ENCODE measurements at regions not wholly inside any gene's neighbourhood (a gene's known extent, or its start where the extent isn't known, plus 50 kb on each side); places are given as distances from the start of the nearest gene placed in this dataset.
A peak's percentile ranks its signal among the peaks of the same experiment; 100 is the strongest.

DNA sequence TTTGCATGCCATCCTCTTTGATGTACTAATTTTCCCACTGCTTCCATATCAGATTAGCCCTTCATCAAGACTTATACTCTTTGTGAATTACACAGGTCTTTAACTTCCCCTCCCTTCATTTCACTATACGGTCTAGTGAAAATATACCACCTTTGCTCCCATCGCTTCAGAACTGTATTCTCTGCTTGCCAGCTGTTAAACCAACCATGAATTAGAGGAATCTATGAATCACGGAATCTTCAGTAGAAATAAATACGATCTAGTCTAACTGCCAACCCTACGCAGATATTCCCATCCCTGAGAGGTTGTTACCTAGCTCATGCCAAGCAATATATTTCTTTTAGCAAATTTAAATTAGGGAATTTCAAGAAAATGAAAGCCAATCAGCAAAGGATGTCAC lies 177.8 kb upstream of the MPPED2 start:
- H3K27ac ChIP-seq (ENCODE audit: low read depth, low read length): no peak overlapping the region
- H3K4me3 ChIP-seq (ENCODE audit: low read length): no peak overlapping the region
- no peaks in the 10 kb centered on the region for H3K27me3 ChIP-seq (ENCODE audit: control insufficient read depth, insufficient read depth, low read length)
- H3K9ac ChIP-seq (ENCODE audit: low read length): no peak overlapping the region
- no peaks in the 10 kb centered on the region for H3K36me3 ChIP-seq (ENCODE audit: control insufficient read depth, insufficient read depth, low read length)
- peaks cover 2% of the 10 kb centered on the region for H3K4me1 ChIP-seq (ENCODE audit: control insufficient read depth, insufficient read depth, low read length)

DNA sequence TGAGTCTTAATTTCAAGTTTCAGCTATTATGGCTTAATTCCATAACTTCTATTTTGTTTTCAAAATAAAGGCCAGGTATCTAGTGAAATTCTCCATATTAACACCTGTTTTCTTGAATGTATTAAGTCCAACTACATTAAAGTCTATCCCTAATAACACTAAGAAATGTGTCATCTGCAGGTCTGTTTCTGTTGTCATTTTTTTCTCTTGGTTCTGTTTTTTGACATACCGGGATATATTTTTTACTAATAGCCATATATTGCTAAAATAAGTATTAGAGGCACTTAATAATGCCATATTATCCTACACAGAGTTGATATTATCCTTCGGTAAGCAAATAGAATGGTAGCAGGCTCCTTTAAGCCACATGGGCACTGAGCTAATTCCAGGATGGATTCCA lies 176.0 kb upstream of the MPPED2 start:
- Histone ChIP-seq H3K36me3 (ENCODE audit: control insufficient read depth, insufficient read depth, low read length) (no peaks in the 10 kb centered on the region), H3K9ac (ENCODE audit: low read length) (no peak overlapping the region), H3K27me3 (ENCODE audit: control insufficient read depth, insufficient read depth, low read length) (no peaks in the 10 kb centered on the region), H3K4me3 (ENCODE audit: low read length) (no peak overlapping the region), H3K4me1 (ENCODE audit: control insufficient read depth, insufficient read depth, low read length) (peaks cover 2% of the 10 kb centered on the region), H3K27ac (ENCODE audit: low read depth, low read length) (no peak overlapping the region)

DNA sequence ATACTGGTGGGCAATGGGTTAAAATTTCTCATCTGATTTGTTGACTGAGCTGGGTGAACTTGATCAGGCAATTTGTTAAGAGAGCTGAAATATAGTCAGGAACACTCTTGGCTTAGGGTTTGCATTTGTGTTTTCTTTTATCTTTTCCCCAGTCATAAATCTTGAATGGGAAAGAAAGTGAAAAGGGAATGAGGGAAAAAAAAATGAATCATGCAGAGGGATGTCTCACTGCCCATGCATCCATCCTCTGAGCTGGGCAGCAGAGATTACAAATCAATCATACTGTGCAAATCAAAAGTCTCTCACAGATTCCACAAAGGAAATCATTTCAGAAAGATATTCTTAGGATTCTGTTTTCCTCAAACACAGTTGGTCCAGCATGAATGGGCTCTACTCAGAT lies 174.2 kb upstream of the MPPED2 start:
- no peak overlapping the region for H3K27ac ChIP-seq (ENCODE audit: low read depth, low read length)
- H3K4me1 ChIP-seq (ENCODE audit: control insufficient read depth, insufficient read depth, low read length): peaks cover 2% of the 10 kb centered on the region
- H3K4me3 ChIP-seq (ENCODE audit: low read length): no peak overlapping the region
- H3K9ac ChIP-seq (ENCODE audit: low read length): no peak overlapping the region
- no peaks in the 10 kb centered on the region for H3K27me3 ChIP-seq (ENCODE audit: control insufficient read depth, insufficient read depth, low read length)
- H3K36me3 ChIP-seq (ENCODE audit: control insufficient read depth, insufficient read depth, low read length): no peaks in the 10 kb centered on the region

DNA sequence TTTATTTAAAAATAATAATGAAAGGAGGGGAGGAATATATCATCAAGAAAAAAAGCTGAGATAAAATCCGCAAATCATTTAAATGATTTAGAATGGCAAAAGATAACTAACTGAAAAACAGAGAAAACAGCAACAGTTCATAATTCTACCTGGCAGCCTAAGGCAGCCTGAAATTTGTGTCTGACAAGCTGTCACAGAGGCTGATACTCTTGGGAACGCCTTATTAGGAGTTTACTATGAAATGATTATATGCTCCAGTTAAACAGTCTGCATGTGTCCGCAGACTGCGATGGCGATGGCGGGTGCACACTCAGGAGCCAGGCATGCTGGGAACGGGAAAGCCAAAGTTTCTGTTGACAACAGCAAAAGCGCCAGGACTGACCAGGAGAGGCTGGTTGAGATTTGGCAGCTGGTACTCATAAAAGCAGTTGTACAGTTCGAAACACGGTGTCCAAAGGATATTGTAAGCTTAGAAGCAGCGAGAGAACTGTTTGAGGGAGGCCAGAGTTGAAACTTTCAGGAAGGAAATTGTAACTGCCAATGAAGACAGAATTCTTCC lies 172.9 kb upstream of the MPPED2 start:
- Histone ChIP-seq H3K27me3 (ENCODE audit: control insufficient read depth, insufficient read depth, low read length) (no peaks in the 10 kb centered on the region), H3K4me3 (ENCODE audit: low read length) (no peak overlapping the region), H3K9ac (ENCODE audit: low read length) (no peak overlapping the region), H3K4me1 (ENCODE audit: control insufficient read depth, insufficient read depth, low read length) (peaks cover 2% of the 10 kb centered on the region), H3K27ac (ENCODE audit: low read depth, low read length) (peak overlapping the region; percentile 66), H3K36me3 (ENCODE audit: control insufficient read depth, insufficient read depth, low read length) (no peaks in the 10 kb centered on the region)

DNA sequence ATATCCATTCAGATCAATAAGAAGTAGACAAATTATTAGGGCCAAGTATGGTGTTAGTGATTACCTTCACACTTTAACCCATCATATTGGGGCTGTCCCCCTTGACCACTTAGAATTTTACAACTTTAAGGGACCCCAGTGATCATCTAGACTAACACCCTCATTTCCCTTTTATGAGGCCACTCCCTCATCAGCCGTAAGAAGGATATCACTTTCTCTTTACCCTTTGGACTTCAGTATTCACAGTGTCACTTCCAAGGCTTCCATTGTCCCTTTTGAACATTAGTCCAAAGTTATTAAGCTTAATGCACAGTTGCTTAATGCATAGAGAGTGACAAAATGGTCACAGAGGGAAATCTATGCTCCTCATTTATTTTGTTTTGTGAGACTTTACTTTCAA lies 172.4 kb upstream of the MPPED2 start:
- Histone ChIP-seq H3K27me3 (ENCODE audit: control insufficient read depth, insufficient read depth, low read length) (no peaks in the 10 kb centered on the region), H3K9ac (ENCODE audit: low read length) (no peak overlapping the region), H3K27ac (ENCODE audit: low read depth, low read length) (no peak overlapping the region), H3K4me1 (ENCODE audit: control insufficient read depth, insufficient read depth, low read length) (peaks cover 2% of the 10 kb centered on the region), H3K36me3 (ENCODE audit: control insufficient read depth, insufficient read depth, low read length) (no peaks in the 10 kb centered on the region), H3K4me3 (ENCODE audit: low read length) (no peak overlapping the region)

DNA sequence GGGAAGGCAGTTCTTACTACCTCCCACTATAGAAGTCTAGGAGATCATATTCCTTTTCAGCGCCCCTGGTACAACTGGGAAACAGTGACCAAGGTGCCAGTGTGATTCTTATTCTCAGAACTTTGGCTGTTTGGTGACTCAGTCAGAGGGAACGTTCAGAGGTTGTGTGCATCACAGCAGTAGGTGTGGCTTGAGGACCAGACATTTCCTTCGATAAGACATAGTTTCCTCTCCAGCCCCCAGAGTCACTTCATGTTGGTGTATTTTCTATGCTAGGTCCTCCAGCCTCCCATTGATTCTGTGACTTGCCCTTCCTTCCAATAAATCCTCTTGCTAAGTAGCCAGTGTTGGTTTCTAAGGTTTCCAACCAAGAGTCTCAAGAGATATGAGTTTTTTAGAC lies 171.9 kb upstream of the MPPED2 start:
- Histone ChIP-seq H3K36me3 (ENCODE audit: control insufficient read depth, insufficient read depth, low read length) (no peaks in the 10 kb centered on the region), H3K27ac (ENCODE audit: low read depth, low read length) (no peak overlapping the region), H3K9ac (ENCODE audit: low read length) (no peak overlapping the region), H3K4me1 (ENCODE audit: control insufficient read depth, insufficient read depth, low read length) (peaks cover 2% of the 10 kb centered on the region), H3K27me3 (ENCODE audit: control insufficient read depth, insufficient read depth, low read length) (no peaks in the 10 kb centered on the region), H3K4me3 (ENCODE audit: low read length) (no peak overlapping the region)

DNA sequence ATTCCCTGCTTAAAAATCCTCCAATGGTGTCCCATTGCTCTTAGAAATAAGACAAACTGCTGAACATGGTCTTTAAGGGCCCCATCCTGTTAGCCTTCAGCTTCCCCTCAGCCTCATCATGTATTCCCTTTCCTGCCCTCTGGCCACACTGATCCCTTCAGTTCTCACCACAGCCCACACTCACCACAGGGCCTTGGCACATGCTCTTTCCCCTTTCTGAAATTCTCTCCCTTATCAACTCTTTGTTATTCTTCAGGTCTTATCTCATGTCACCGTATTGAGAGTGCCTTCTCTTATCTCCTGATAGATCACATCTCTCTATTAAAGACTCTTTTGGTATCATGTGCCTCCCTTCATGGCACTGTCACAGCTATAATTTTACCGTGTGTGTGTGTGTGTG lies 167.8 kb upstream of the MPPED2 start:
- Histone ChIP-seq H3K9ac (ENCODE audit: low read length) (no peak overlapping the region), H3K27ac (ENCODE audit: low read depth, low read length) (no peak overlapping the region), H3K27me3 (ENCODE audit: control insufficient read depth, insufficient read depth, low read length) (no peaks in the 10 kb centered on the region), H3K4me3 (ENCODE audit: low read length) (no peak overlapping the region), H3K36me3 (ENCODE audit: control insufficient read depth, insufficient read depth, low read length) (no peaks in the 10 kb centered on the region), H3K4me1 (ENCODE audit: control insufficient read depth, insufficient read depth, low read length) (no peaks in the 10 kb centered on the region)

DNA sequence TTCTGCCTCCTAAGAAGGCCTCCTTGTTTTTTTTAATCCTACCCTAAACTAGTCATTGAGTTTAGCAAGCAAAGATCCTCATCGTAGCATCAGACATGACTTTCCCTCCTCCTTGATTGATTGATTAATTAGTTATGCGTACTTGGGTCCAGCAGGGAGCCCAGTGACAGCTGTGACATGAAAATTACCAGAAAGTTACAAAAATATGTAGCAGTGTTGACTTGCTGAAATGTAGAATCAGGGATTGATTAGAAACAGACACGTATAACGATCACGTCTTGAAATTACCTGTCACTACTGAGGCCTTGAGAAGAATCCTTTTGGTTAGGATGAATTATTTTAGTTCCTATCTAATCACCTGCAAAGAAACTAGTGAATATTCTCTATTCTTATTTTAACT lies 167.4 kb upstream of the MPPED2 start:
- no peak overlapping the region for H3K4me3 ChIP-seq (ENCODE audit: low read length)

DNA sequence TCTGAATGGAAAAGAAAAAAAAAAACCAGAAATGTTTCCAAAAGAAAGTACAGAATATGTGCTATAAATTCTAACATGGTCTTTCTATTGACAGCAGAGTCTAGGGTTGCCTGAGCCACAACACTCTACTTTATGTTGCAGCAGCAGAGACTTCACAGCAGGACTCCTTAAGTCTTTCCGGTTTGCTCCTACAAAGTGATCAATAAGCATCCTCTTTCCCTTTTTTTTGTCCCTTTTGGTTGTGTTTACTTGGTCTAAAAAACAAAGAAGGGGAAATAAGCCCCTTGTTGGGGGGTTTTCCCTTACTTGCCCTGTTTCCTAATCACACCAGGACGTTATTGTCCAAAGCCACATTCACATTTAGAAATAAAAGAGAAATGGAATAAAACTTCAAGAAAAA lies 163.1 kb upstream of the MPPED2 start:
- H3K4me1 ChIP-seq (ENCODE audit: control insufficient read depth, insufficient read depth, low read length): no peaks in the 10 kb centered on the region
- no peak overlapping the region for H3K27ac ChIP-seq (ENCODE audit: low read depth, low read length)
- no peak overlapping the region for H3K4me3 ChIP-seq (ENCODE audit: low read length)
- H3K9ac ChIP-seq (ENCODE audit: low read length): no peak overlapping the region
- no peaks in the 10 kb centered on the region for H3K27me3 ChIP-seq (ENCODE audit: control insufficient read depth, insufficient read depth, low read length)
- H3K36me3 ChIP-seq (ENCODE audit: control insufficient read depth, insufficient read depth, low read length): no peaks in the 10 kb centered on the region

More for the DNA sequence above, 167.4 kb upstream of the MPPED2 start:
- no peaks in the 10 kb centered on the region for H3K27me3 ChIP-seq (ENCODE audit: control insufficient read depth, insufficient read depth, low read length)
- H3K36me3 ChIP-seq (ENCODE audit: control insufficient read depth, insufficient read depth, low read length): no peaks in the 10 kb centered on the region
- H3K9ac ChIP-seq (ENCODE audit: low read length): no peak overlapping the region
- no peaks in the 10 kb centered on the region for H3K4me1 ChIP-seq (ENCODE audit: control insufficient read depth, insufficient read depth, low read length)
- H3K27ac ChIP-seq (ENCODE audit: low read depth, low read length): no peak overlapping the region

DNA sequence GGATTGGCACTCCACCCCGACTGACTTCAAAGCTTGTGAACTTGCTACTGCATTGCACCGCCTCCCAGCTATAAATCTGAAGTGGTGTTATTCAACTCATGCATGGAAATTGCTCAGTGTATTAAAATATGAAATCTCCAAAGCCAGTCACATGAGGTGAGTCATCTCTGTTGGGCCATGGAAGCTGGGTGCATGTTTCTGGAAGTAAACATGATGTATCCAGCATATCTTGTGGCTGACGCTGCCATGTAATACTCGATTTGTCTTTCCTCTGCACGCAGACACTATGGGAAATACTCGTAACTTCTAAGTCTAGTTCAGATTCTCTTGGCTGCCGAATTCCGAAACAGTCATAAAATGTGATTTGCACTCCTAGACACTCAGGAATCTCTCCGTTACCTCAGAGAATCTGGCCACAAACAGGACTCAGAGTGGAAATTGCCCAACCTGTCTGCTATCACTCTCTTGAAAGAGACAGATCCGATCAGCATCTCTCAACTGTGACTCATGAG lies 154.9 kb upstream of the MPPED2 start:
- Histone ChIP-seq H3K4me3 (ENCODE audit: low read length) (no peak overlapping the region), H3K36me3 (ENCODE audit: control insufficient read depth, insufficient read depth, low read length) (no peaks in the 10 kb centered on the region), H3K27ac (ENCODE audit: low read depth, low read length) (peak overlapping the region; percentile 58), H3K27me3 (ENCODE audit: control insufficient read depth, insufficient read depth, low read length) (no peaks in the 10 kb centered on the region), H3K4me1 (ENCODE audit: control insufficient read depth, insufficient read depth, low read length) (no peaks in the 10 kb centered on the region), H3K9ac (ENCODE audit: low read length) (no peak overlapping the region)

DNA sequence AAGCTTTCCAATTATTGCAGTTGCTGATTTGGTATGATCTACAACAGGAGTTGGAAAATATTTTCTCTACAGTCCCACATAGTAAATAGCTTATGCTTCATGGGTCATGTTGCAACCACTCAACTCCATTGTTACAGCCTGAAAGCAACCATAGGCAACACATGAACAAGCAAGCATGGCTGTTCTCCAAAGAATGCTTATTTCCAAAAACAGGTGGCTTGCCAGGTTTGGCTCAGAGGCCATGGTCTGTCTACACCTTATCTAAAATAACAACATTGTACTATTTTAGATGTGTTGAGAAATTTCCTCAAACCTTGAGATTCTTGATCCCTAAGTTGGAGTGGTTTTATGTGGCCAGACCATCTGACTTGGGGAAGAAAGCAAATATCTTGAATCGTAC lies 153.9 kb upstream of the MPPED2 start:
- no peak overlapping the region for H3K27ac ChIP-seq (ENCODE audit: low read depth, low read length)

DNA sequence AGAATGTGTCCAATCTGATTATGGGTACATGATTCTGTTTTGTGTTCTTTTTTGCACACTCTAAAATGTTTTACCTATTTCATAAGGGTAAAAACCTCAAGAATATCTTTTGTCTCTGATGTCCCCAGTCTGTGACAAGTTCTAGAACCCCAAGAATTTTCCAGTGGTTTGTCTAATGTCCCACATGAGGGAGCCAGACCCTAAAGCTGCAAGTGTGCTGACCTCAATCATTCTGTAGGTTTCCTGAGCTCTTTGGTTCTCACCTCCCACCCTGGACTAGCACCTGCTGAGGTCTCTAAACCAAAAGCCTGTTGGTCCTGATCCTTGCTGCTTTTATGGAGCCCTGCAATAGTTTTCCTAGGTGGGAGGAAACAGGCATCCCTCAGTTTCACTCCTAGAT lies 149.8 kb upstream of the MPPED2 start:
- Histone ChIP-seq H3K27me3 (ENCODE audit: control insufficient read depth, insufficient read depth, low read length) (no peaks in the 10 kb centered on the region), H3K4me1 (ENCODE audit: control insufficient read depth, insufficient read depth, low read length) (no peaks in the 10 kb centered on the region)

More for the DNA sequence above, 153.9 kb upstream of the MPPED2 start:
- no peaks in the 10 kb centered on the region for H3K36me3 ChIP-seq (ENCODE audit: control insufficient read depth, insufficient read depth, low read length)
- no peaks in the 10 kb centered on the region for H3K4me1 ChIP-seq (ENCODE audit: control insufficient read depth, insufficient read depth, low read length)
- H3K27me3 ChIP-seq (ENCODE audit: control insufficient read depth, insufficient read depth, low read length): no peaks in the 10 kb centered on the region
- H3K9ac ChIP-seq (ENCODE audit: low read length): no peak overlapping the region
- H3K4me3 ChIP-seq (ENCODE audit: low read length): no peak overlapping the region

DNA sequence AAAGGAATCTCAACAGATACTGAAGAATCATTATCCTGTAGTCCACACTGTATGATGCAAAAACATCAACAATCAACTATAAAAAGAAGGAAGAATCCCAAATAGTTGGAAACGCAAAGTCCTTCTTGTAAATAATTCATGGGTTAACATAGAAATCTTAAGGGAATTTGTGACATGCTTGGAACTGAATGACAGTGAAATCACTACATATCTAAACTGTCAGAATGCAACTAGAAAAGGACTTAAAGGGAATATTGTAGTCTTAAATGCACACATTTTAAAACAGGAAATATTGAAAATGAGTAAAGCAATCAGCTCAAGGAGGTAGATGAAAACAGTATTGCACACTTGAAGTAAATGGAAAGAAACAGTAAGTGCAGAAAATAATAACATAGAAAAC lies 147.6 kb upstream of the MPPED2 start:
- no peaks in the 10 kb centered on the region for H3K27me3 ChIP-seq (ENCODE audit: control insufficient read depth, insufficient read depth, low read length)
- no peaks in the 10 kb centered on the region for H3K4me1 ChIP-seq (ENCODE audit: control insufficient read depth, insufficient read depth, low read length)
- H3K4me3 ChIP-seq (ENCODE audit: low read length): no peak overlapping the region
- H3K27ac ChIP-seq (ENCODE audit: low read depth, low read length): no peak overlapping the region
- H3K36me3 ChIP-seq (ENCODE audit: control insufficient read depth, insufficient read depth, low read length): no peaks in the 10 kb centered on the region
- H3K9ac ChIP-seq (ENCODE audit: low read length): no peak overlapping the region

More for the DNA sequence above, 149.8 kb upstream of the MPPED2 start:
- H3K9ac ChIP-seq (ENCODE audit: low read length): no peak overlapping the region
- H3K27ac ChIP-seq (ENCODE audit: low read depth, low read length): no peak overlapping the region
- H3K36me3 ChIP-seq (ENCODE audit: control insufficient read depth, insufficient read depth, low read length): no peaks in the 10 kb centered on the region
- no peak overlapping the region for H3K4me3 ChIP-seq (ENCODE audit: low read length)

Data from rectal smooth muscle tissue (tissue), 1 donor.